Glutamatergic neuron (in vitro differentiated cells): ENCODE measurements at regions not wholly inside any gene's neighbourhood (a gene's known extent, or its start where the extent isn't known, plus 50 kb on each side); places are given as distances from the start of the nearest gene placed in this dataset.

Source experiments
- DNase-seq: peaks from one replicate; pipeline ENCODE4 v3.0.0; 2022
- H3K27ac Mint-ChIP-seq: one replicate; pipeline ENCODE4 v1.8.0; 2020; ENCODE audit warnings: mild to moderate bottlenecking, mixed read lengths, inconsistent platforms; ENCODE audit not compliant: unreplicated experiment
- H3K27me3 Mint-ChIP-seq: one replicate; pipeline ENCODE4 v1.8.0; 2020; ENCODE audit warnings: mild to moderate bottlenecking, moderate library complexity, mixed read lengths, inconsistent platforms; ENCODE audit not compliant: unreplicated experiment
- H3K36me3 Mint-ChIP-seq: one replicate; pipeline ENCODE4 v1.8.0; 2020; ENCODE audit warnings: mild to moderate bottlenecking, mixed read lengths, inconsistent platforms; ENCODE audit not compliant: unreplicated experiment
- H3K4me1 Mint-ChIP-seq: one replicate; pipeline ENCODE4 v1.8.0; 2020; ENCODE audit warnings: mild to moderate bottlenecking, low read depth, mixed read lengths, inconsistent platforms; ENCODE audit not compliant: unreplicated experiment
- H3K4me3 Mint-ChIP-seq: one replicate; pipeline ENCODE4 v1.8.0; 2020; ENCODE audit warnings: mild to moderate bottlenecking, mixed read lengths, inconsistent platforms; ENCODE audit not compliant: unreplicated experiment
- H3K9me3 Mint-ChIP-seq: one replicate; pipeline ENCODE4 v1.8.0; 2020; ENCODE audit warnings: mild to moderate bottlenecking, moderate library complexity, mixed read lengths, inconsistent platforms; ENCODE audit not compliant: unreplicated experiment
- CTCF ChIP-seq: fragments of 200-600 bp; sonication (generic); IDR thresholded peaks from one replicate; pipeline ENCODE4 v1.5.0; 2021; ENCODE audit not compliant: partially characterized antibody, unreplicated experiment

GRCh38 chrY:8036563-8036962 lies 1125.0 kb upstream of the AMELY start:
- Mint-ChIP-seq H3K4me1 (no peaks in the 10 kb centered on the region), H3K36me3 (no peaks in the 10 kb centered on the region), H3K4me3 (no peak overlapping the region), H3K9me3 (no peaks in the 10 kb centered on the region), H3K27me3 (no peaks in the 10 kb centered on the region), H3K27ac (no peak overlapping the region)
- DNase-seq: no peak
- no peak for TF ChIP-seq CTCF

- Mint-ChIP-seq H3K4me3 (no peak overlapping the region), H3K4me1 (no peaks in the 10 kb centered on the region), H3K27ac (no peak overlapping the region), H3K27me3 (no peaks in the 10 kb centered on the region), H3K36me3 (no peaks in the 10 kb centered on the region), H3K9me3 (no peaks in the 10 kb centered on the region)
- TF ChIP-seq CTCF: no peak
- DNase-seq: no peak
Measured at GRCh38 chrY:8035653-8036052, 1124.1 kb upstream of the AMELY start.

- Mint-ChIP-seq H3K4me3 (no peak overlapping the region), H3K9me3 (no peaks in the 10 kb centered on the region), H3K36me3 (no peaks in the 10 kb centered on the region), H3K27ac (no peak overlapping the region), H3K4me1 (no peaks in the 10 kb centered on the region), H3K27me3 (peaks cover 2% of the 10 kb centered on the region)
- no peak for DNase-seq
- TF ChIP-seq CTCF: no peak
Measured at GRCh38 chrY:8034673-8035072, 1123.1 kb upstream of the AMELY start.

- TF ChIP-seq CTCF: no peak
- no peaks in the 10 kb centered on the region for H3K4me1 Mint-ChIP-seq
- no peaks in the 10 kb centered on the region for H3K36me3 Mint-ChIP-seq
- no peaks in the 10 kb centered on the region for H3K9me3 Mint-ChIP-seq
- peaks cover 2% of the 10 kb centered on the region for H3K27me3 Mint-ChIP-seq
- H3K4me3 Mint-ChIP-seq: no peak overlapping the region
- no peak overlapping the region for H3K27ac Mint-ChIP-seq
- DNase-seq: no peak
Measured at GRCh38 chrY:8033200-8033599, 1121.6 kb upstream of the AMELY start.

GRCh38 chrY:8020540-8020939 lies 1109.0 kb upstream of the AMELY start:
- Mint-ChIP-seq H3K27me3 (no peaks in the 10 kb centered on the region), H3K27ac (no peak overlapping the region), H3K4me1 (no peaks in the 10 kb centered on the region), H3K36me3 (no peaks in the 10 kb centered on the region), H3K4me3 (no peak overlapping the region), H3K9me3 (no peaks in the 10 kb centered on the region)
- no peak for TF ChIP-seq CTCF
- no peak for DNase-seq
